ENCODE measurements at regions not wholly inside any gene's neighbourhood (a gene's known extent, or its start where the extent isn't known, plus 50 kb on each side); places are given as distances from the start of the nearest gene placed in this dataset.

DNA sequence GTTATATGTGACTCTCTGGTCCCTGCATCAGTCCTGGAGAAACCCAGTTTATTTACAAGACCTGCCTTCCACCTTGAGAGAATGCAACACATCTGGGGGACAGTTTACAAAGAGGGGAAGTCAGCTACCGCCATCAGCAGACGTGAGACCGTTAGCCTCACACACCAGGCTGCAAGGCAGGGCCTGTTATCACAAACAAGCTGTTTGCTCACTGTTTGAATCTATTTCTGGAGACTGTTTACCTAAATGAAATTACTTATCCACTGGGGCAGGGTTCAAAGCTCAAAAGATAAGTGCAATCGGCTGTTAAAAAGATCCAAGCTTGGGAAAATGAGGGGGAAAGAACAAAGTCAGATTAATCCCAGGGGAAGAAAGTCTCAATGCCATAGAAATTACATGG lies 134.4 kb downstream of the ZNF281 start (continued):
- TF ChIP-seq, protein P1, sequence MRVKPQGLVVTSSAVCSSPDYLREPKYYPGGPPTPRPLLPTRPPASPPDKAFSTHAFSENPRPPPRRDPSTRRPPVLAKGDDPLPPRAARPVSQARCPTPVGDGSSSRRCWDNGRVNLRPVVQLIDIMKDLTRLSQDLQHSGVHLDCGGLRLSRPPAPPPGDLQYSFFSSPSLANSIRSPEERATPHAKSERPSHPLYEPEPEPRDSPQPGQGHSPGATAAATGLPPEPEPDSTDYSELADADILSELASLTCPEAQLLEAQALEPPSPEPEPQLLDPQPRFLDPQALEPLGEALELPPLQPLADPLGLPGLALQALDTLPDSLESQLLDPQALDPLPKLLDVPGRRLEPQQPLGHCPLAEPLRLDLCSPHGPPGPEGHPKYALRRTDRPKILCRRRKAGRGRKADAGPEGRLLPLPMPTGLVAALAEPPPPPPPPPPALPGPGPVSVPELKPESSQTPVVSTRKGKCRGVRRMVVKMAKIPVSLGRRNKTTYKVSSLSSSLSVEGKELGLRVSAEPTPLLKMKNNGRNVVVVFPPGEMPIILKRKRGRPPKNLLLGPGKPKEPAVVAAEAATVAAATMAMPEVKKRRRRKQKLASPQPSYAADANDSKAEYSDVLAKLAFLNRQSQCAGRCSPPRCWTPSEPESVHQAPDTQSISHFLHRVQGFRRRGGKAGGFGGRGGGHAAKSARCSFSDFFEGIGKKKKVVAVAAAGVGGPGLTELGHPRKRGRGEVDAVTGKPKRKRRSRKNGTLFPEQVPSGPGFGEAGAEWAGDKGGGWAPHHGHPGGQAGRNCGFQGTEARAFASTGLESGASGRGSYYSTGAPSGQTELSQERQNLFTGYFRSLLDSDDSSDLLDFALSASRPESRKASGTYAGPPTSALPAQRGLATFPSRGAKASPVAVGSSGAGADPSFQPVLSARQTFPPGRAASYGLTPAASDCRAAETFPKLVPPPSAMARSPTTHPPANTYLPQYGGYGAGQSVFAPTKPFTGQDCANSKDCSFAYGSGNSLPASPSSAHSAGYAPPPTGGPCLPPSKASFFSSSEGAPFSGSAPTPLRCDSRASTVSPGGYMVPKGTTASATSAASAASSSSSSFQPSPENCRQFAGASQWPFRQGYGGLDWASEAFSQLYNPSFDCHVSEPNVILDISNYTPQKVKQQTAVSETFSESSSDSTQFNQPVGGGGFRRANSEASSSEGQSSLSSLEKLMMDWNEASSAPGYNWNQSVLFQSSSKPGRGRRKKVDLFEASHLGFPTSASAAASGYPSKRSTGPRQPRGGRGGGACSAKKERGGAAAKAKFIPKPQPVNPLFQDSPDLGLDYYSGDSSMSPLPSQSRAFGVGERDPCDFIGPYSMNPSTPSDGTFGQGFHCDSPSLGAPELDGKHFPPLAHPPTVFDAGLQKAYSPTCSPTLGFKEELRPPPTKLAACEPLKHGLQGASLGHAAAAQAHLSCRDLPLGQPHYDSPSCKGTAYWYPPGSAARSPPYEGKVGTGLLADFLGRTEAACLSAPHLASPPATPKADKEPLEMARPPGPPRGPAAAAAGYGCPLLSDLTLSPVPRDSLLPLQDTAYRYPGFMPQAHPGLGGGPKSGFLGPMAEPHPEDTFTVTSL (CRISPR knock-in tag; IDR thresholded peaks at IDR 0.05; ENCODE audit: borderline replicate concordance): no peak
- TF ChIP-seq ZNF605 (CRISPR knock-in tag; IDR thresholded peaks at IDR 0.05) (no peak), ZIK1 (CRISPR knock-in tag; IDR thresholded peaks at IDR 0.05; ENCODE audit: borderline replicate concordance, low read depth) (no peak), ATF7-NPFF (CRISPR knock-in tag; IDR thresholded peaks at IDR 0.05; ENCODE audit: low read depth) (no peak), GATA4 (IDR thresholded peaks at IDR 0.05; ENCODE audit: borderline replicate concordance, low read depth) (peak; percentile 58; the same call in 1 of the 2 replicates), EZH2 (conservative IDR thresholded peaks at IDR 0.05; ENCODE audit: low read depth, low read length) (no peak), CHD4 (IDR thresholded peaks at IDR 0.05; ENCODE audit: borderline replicate concordance, low read length) (no peak), CSRNP1 (CRISPR knock-in tag; IDR thresholded peaks at IDR 0.05) (no peak), PBX3 (CRISPR knock-in tag; IDR thresholded peaks at IDR 0.05; ENCODE audit: borderline replicate concordance) (no peak), ZNF33A (CRISPR knock-in tag; IDR thresholded peaks at IDR 0.05; ENCODE audit: borderline replicate concordance) (no peak), ZFP62 (CRISPR knock-in tag; IDR thresholded peaks at IDR 0.05) (no peak), ZNF777 (CRISPR knock-in tag; IDR thresholded peaks at IDR 0.05) (no peak), BCL3 (CRISPR knock-in tag; IDR thresholded peaks at IDR 0.05) (no peak), MED8 (CRISPR knock-in tag; IDR thresholded peaks at IDR 0.05; ENCODE audit: insufficient replicate concordance) (no peak), ATF7 (IDR thresholded peaks at IDR 0.05) (no peak), ATF7 (CRISPR knock-in tag; IDR thresholded peaks at IDR 0.05) (no peak), ZNF30 (CRISPR knock-in tag; IDR thresholded peaks at IDR 0.05) (no peak)
- TF ChIP-seq, protein P2, sequence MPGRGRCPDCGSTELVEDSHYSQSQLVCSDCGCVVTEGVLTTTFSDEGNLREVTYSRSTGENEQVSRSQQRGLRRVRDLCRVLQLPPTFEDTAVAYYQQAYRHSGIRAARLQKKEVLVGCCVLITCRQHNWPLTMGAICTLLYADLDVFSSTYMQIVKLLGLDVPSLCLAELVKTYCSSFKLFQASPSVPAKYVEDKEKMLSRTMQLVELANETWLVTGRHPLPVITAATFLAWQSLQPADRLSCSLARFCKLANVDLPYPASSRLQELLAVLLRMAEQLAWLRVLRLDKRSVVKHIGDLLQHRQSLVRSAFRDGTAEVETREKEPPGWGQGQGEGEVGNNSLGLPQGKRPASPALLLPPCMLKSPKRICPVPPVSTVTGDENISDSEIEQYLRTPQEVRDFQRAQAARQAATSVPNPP (CRISPR knock-in tag; IDR thresholded peaks at IDR 0.05): no peak
- TF ChIP-seq, protein P3, sequence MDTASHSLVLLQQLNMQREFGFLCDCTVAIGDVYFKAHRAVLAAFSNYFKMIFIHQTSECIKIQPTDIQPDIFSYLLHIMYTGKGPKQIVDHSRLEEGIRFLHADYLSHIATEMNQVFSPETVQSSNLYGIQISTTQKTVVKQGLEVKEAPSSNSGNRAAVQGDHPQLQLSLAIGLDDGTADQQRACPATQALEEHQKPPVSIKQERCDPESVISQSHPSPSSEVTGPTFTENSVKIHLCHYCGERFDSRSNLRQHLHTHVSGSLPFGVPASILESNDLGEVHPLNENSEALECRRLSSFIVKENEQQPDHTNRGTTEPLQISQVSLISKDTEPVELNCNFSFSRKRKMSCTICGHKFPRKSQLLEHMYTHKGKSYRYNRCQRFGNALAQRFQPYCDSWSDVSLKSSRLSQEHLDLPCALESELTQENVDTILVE (CRISPR knock-in tag; IDR thresholded peaks at IDR 0.05): peak; percentile 35; the same call in 1 of the 2 replicates

Data from HepG2 (cell line).